OCI-M2 (cell line): ENCODE measurements at regions not wholly inside any gene's neighbourhood (a gene's known extent, or its start where the extent isn't known, plus 50 kb on each side); places are given as distances from the start of the nearest gene placed in this dataset.

Experiments
- DNase-seq: peaks from one replicate; lab custom pipeline; 2025; ENCODE audit not compliant: unreplicated experiment; lab: John Stamatoyannopoulos, UW

- no peak for DNase-seq
Observed at GRCh38 chr1:60987904-60988303, 94.5 kb upstream of the NFIA start.

- no peak for DNase-seq
Observed at GRCh38 chr1:60984062-60984799, 98.1 kb upstream of the NFIA start.

DNA sequence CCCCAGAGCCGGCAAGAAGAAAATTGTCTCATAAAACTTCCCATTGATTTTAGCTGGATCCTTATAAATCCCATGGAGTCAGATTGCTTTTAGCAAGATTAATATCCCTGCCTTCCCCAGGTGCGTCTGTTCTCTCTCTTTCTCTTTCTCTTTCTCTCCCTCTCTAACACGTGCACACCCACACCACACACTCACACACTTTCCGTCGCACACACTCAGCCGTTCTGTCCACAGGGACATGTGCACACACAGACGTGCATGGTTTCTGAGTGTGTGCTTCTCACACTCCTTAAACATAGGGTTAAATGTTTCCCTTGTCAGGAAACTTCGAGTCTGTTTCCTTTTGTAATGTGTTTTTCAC is 98.7 kb upstream of the NFIA start:
- DNase-seq = no peak

- DNase-seq = no peak
Observed at GRCh38 chr1:60982539-60982938, 99.8 kb upstream of the NFIA start.

DNA sequence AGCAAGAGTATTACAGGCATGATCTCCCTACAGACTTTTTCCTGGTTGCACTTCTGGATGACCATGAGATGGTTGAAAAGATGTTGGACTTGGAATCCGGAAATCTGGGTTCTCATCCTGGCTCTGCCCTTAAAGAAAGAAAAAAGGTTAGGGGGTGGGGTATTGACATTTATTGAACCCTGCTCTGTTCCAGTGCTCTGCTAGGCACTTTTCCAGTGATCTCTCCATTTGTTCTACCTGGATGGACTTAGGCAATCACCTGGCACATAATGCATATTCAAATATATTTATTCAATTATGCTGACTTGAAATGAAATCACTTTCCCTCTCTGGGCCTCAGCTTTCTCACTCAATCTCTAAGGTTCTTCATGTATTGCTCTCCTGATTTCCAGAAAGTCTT is 101.0 kb upstream of the NFIA start:
- DNase-seq = no peak

DNA sequence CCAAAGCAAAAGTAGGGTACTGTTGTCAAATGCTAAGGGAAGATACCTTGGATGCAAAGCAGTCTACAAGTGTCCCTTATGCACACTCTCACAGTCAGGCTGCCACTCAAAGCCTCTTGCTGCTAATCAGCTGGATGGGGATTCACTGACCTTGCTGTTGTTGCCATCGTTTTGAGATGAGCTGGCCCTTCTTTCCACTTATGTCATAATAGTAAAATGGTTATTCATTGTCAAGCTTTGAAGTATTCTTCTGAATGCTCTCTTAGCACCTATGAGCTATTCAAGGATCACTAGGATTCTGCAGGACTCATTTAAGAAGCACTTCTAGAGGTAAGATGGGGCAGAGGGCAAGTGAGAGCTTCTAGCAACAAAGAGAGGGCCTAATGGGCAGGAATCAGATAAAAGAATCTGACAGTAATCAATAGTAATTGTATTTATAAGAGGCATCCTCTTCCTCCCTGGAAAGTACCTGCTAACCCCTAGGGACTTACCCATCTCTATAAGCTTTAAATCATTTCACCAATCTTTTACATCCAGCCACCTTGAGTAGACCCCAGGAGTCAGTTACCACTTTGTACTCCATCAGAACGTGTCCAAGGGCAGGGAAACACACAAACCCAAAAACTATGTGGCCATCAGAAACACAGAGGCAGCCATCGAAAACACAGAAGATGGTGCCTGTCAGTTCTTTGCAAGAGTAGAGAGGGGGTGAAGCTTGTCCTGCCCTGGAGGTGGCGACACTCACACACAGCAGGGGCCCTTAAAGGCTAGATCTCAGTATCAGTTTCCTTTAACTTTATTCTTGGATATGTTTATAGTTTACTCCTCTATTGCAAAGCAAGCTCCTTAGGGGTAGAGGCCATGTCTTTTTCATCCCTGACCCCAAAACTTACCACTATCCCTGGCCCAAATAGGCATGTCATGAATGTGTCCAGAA is 103.7 kb upstream of the NFIA start:
- DNase-seq = no peak

GRCh38 chr1:60977661-60978060 is 104.7 kb upstream of the NFIA start:
- DNase-seq = no peak

DNA sequence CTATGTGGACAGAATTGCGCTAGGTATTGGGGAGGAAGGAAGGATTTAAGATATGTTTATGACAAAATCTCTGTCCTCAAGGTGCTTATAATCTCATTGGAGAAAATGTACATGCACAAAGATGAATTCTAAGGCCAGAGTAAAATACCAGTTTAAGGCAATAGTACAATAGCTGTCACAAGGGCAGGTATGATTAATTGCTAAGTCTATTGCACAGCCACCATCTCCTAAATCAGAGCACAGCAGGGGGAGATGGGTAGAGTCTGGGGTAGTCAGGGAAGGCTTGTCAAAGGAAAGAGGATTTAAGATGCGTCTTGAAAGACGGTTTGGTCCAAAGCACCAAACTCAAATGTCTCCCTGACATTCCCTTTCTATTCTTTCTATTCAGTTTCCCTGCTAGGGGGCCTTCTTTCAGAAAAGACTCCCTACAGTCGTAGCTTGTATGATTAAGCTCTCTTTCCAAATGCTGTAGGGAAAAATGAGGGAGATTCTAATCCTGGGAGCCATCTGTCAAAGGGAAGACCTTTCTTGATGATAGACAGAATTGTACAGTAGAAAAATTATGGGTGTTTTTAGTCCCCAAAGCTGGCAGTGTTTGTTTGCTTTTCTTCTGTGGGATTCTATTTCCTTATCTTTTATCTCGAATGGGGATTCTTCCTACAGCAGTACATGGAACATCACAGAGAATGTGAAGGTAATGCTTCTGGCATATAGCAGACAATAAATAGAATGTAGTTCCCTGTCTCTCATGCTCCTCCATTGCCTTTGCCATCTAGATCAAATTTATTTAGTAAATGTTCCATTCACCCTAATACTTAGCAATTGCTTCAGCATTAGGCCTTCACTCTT is 107.6 kb upstream of the NFIA start:
- DNase-seq = no peak

- DNase-seq = no peak
Observed at GRCh38 chr1:60973668-60974067, 108.7 kb upstream of the NFIA start.

- DNase-seq = no peak
Observed at GRCh38 chr1:60972841-60973364, 109.5 kb upstream of the NFIA start.

DNA sequence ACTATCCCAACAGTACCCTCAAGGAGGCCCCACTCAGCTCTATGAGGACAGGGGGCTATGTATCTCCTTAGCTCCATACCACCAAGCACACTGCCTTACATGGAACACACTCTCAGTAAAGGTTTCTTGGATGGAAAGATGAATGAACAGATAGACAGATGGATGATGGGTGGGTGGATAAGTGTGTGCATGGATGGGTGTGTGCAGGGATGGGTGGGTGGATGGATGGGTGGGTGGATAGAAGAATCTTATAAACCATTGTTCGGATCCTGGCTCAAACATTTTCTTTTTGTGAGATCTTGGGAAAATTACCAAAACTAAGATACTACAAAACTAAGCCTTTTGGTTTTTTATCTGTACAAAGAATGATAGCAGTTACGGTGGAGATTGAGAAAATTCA is 111.0 kb upstream of the NFIA start:
- DNase-seq = no peak

DNA sequence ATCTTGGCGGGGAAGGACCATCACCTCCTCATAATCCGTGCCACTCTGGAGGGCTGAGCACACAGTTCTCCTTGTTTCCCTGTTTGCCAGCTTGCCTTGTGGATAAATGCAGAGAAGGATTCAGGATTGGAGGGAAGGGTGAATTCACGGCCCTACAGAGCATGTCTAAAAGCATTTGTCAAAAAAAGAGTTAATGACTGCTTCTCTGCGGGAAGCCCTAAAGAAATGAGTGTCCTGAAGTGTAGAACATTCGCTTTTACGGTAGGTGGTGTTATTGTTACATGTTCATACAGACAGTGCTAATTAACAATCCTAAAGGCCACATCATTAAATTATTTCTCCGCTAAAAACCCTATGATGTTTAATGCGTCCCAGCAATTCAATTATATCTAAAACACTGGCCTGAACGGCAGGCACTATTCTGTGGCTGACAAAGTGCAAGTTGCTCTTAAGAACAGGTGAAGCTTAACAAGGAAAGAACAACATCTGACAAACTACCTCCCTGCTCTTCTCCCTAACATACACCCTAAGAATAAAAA is 112.3 kb upstream of the NFIA start:
- no peak for DNase-seq

DNA sequence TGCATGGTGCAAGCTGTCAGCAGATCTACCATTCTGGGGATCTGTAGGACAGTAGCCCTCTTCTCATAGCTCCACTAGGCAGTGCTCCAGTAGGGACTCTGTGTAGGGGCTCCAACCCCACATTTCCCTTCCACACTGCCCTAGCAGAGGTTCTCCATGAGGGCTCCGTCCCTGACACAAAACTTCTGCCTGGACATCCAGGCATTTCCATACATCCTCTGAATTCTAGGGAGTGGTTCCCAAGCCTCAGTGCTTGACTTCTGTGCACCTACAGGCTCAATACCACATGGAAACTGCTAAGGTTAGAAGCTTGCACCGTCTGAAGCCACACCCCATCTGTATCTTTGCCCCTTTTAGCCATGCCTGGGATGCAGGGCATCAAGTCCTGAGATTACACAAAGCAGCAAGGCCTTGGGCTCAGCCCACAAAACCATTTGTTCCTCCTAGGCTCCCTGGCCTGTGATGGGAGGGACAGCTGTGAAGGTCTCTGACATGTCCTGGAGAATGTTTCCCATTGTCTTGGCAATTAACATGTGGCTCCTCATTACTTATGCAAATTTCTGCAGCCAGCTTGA is 117.0 kb upstream of the NFIA start:
- DNase-seq = no peak

- no peak for DNase-seq
Observed at GRCh38 chr1:60963167-60963940, 119.0 kb upstream of the NFIA start.

- DNase-seq = no peak
Observed at GRCh38 chr1:60960891-60961461, 121.4 kb upstream of the NFIA start.

DNA sequence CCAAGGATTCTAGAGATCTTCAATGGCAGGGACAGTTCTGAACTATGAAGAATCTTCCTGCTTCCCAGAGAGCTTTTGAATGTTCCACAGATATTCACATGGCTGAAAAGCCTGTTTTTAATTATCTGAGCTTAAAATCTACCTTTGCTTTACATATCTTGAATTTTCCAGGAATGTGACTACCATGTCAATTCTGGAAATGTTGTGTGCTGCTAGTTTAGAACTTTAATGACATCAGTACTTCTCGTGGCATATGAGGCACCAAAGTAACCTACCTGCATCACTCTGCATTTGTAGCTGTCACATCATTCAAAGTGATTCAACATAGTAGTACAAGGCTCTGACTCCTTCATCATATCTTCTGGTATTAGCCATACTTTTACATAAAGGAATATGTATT is 122.7 kb upstream of the NFIA start:
- no peak for DNase-seq

- DNase-seq = no peak
Observed at GRCh38 chr1:60958001-60958400, 124.4 kb upstream of the NFIA start.

GRCh38 chr1:60956520-60956919 is 125.8 kb upstream of the NFIA start:
- DNase-seq = no peak

GRCh38 chr1:60952612-60953111 is 129.7 kb upstream of the NFIA start:
- DNase-seq = no peak
